GM21515 (cell line): ENCODE measurements at regions not wholly inside any gene's neighbourhood (a gene's known extent, or its start where the extent isn't known, plus 50 kb on each side); places are given as distances from the start of the nearest gene placed in this dataset.

Experiments used
- ATAC-seq: cut with Tn5 transposase; IDR thresholded peaks from one replicate; pipeline ENCODE4 v1.9.1; 2021; ENCODE audit not compliant: unreplicated experiment

DNA sequence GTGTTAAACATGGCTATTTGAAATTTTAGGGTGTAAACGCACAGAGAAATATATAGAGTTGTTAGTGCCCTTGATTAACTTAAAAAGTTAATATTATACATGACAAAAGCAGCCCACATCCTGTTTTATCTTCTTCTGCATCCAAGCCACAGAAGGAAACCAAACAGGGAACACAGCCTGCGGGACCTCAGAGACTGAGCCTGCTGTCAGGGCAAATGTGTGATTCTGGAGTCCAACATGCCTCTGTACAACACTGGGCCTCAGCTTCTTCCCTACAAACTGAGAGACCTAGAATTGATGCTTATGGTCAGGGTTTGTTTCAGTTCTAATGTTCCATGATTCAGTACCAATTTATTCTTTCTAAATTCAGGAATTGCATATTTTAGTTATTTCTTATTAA is 404.7 kb downstream of the FBXO15 start:
- no peak for ATAC-seq

DNA sequence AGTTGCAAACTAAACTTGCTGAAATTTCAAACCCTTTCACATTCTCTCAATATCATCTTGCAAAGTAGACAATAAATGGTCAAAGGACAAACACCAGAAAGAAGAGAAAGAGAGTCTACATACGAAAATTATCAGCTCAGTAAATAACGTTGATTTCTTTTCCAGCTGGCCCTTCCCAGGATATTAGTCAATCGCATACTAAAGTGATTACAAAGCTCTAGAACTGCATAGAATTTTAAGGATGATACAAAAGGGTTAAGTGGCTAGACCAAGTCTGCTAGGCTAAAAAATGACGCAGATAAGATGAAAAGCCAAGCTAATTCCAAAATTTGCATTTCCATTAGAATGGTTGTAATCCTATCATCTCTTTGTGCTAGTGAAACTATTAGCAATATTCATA is 405.7 kb downstream of the FBXO15 start:
- no peak for ATAC-seq

DNA sequence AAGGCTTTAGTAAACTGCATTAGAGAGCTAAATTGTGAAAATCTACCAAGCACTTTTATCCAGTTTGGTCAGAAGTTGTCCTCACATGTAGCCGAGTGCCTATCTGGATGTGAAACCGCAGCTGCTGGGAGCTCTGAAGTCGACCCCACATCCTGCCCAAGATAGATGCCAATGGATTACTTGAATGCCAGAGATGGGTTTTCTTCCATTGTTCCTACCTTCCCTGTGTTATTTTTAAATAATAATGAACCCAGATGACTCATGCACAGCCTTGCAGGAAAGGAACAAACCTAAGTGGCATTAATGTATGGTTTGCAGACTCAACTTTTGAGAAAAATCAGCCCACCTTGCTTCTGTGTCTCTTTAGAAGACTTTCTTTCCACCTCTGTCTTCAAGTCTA is 408.5 kb downstream of the FBXO15 start:
- ATAC-seq, result no peak

DNA sequence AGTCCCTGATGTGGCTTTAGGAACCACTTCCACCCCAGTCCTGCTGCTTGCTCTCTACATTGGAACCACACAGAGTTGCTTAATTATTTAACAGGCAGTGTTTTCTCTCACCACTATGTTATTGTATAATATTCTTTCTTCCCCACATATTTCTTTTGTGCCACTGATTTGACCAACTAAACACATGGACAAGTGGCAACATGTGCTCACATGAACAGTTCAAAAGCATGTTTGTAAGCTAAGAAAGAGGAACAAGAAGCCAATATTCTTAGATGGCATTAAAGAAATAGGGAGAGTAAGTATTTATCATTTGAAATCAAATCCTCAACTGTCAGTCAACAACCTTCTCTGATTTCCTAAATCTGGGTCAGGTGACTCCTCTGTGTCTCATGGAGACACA is 409.6 kb downstream of the FBXO15 start:
- ATAC-seq, result no peak

DNA sequence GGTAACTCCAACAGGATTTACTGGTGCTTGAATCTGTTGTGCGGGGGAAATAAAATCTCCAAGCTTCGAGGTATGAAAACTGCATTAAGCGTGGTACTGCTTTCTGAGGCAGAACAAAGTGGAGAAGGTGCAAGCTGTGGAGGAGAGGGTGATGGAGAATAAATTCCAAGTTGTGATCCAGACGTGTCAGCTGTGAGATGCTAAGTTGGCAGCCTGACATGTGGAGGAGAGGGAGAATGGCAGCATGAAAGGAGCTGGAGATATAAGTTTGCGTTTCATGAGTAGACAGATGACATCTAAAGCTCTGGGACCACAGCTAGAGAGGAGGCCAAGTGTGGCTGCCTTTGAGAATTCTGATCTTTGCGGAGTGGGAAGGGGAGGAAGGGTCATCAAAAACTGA is 411.8 kb downstream of the FBXO15 start:
- no peak for ATAC-seq

DNA sequence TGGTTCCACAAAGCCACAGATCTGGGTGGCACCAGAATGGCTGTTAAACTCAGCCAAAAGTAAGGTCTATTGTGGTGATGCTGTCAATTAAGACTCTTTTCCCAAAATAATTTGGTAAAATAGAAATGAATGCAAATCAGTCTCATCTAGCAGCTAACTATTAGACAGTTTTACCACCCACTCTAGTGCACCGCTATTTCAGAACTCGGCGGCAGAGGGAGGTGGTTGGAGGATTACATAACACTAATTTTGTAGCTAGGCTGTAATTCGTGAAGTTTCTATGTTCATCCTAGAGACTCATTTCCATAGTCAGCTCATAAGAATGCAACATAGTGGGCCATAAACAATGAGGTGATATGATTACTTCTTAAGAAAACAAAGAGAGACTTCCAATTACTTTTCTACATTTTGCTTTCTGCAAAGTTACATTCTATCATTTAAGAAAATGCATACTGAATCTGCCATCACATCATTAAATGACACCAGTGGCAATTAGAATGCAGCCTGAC is 413.8 kb downstream of the FBXO15 start:
- no peak for ATAC-seq

DNA sequence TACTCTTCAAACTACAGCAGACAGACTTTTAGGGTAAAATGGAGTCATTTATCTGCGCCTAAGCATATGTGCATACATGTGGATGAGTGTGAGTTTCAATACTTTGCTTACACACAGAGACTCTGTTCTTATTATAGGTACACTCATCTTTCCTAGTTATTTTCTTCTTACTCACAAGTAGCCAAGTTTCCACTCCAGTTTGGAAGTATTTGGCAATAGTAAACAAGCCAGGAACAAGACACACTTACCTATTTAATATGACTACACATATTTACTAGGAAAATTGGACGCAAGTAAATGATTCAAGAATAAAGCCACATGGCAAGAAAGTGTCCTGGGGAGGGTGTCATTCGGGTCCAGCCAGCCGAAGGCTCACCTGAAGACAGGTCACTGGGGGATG is 414.3 kb downstream of the FBXO15 start:
- ATAC-seq, result no peak

DNA sequence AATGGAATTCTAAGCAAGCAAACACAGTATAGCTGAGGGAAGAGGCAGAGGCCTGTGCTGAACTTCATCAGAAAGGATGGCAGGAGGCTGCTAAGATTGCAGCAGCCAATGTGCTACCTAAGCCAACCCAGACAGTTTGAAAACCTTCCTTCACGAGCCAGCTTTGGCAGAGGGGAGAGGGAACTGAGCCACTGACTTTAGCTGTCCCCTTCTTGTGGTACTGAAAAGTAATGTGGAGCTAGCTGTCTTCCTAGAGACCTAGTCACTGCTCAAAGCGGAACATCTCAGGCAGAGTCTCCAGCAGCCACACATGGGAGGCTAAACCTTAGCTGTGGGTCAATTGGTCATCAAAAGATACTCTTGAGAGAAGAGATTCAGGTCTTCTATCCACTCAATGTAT is 419.0 kb downstream of the FBXO15 start:
- no peak for ATAC-seq

DNA sequence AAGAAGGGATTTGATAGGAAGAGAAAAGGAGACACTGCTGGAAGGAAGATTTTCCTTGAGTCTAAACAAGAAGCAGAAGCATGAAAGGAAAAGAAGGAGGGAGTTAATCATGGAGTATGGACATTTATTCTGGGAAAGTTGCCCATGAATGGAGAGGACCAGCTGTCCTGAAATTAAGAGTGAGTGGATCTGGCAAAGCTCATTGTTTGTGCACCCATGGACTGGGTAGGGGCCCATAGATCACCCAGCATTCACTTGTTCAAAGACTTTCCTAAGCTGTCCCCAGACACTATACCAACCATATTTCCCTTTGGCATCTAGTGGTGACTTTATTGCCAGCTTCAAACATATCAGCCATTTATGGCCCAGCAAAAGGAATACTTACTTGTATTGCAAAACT is 422.7 kb downstream of the FBXO15 start:
- ATAC-seq, result no peak

DNA sequence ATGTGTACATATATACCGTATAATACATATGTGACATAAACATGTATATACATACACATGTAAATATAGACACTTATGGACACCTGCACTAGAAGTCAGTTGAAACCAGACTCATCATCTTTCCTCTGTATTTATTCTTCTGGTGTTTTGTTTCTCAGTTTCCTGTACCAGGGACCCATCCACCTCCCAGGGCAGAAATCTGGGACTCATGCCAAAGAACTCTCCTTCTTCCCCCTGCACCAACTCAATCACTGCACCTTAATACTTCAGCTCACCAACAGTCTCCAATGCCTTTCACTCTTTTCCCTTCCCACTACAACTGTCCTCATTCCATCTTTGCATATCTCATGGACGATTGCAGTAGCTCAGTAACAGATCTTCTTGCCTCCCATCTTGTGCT is 428.0 kb downstream of the FBXO15 start:
- ATAC-seq, result no peak

DNA sequence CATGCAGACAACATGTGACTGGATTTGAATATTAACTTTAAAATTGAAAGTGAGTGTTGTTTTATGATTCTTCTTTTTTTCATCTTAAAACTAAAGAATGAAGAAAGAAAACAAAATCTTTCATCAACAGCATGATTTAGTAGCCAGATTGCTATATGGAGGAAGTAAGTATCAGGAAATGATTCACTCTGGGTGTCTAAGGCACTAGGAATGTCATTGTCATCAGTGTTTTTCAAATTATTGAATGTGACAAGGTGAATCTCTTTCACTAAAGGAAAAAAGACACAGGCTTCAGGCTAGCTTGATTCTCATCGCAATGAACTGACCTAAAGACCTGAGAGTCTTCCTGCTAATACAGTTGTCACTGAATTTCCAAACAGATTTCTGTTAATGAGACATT is 430.1 kb downstream of the FBXO15 start:
- ATAC-seq, result no peak

DNA sequence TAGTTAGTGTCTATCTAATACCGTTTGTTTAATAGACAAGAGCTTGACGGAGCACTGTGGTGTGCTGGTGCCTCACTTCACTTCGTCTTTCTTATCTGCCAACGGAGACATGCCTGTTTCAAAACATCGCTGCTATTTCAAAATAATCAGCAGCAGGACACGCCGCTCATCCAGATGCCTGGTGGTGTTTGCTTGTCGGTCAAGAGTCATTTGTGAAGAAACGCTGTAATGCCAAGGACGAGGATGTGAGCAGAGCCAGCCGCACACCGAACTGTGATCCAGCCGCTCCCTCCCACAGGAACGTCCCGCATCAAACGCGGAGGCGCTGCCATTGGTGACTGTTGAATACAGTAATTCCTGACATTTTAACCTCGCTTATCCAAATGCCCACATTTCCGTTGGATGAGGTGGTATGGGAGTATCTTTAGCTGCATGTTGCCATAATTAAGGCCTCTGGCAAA is 432.4 kb downstream of the FBXO15 start:
- ATAC-seq, result no peak

DNA sequence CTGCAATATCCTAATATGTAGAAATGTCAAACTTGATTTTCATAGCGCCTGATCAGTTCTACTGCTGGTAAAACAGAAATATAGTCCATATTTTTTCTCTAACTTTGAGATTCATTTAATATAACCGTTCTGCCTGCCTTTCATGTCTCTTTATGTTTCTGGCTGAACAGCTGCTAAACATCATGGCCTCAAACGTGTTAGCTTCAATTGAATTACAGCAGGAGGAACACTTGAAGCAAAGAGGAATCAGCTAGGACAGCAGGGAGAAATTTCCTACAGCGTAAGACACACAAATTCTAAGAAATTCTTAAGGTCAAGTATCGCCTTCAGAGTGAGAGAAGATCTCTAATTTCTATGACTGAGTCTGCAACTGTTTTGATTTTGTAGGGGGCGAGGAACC is 433.2 kb downstream of the FBXO15 start:
- no peak for ATAC-seq

DNA sequence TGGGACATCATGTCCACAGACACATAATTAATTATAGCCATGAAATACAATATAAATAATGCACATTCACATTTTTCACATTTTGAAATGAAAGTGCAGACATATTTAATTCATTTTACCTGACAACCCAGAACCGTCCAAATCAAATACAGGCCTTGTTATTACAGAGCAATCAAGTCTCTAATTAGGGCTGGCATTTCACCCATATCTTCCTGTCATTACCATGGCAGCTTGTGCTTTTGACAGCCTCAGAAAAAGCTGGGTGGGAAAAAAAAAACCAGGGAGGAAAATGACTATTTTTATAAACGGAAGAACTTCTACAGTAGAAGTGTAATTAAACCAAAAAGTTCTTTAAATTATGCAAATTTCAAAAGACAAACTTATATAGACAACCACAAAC is 436.4 kb downstream of the FBXO15 start:
- no peak for ATAC-seq

DNA sequence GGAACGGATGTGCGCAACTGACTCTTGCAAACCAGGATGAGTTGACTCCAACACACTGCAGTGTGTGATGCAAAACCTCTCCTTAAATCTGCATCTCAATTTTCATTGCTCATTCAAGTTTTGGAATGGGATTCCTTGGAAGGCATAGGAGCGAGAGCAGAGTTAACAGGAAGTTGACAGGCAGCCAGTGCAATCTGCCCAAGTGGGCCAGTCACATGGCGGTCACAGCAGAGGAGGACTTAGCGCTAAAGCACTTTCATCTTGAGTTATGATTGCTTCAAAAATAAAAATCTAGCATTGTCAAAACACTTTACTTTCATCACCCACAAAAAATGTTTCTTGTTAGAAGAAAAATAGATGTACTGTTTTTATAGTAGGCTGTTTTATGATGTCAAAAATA is 439.0 kb downstream of the FBXO15 start:
- no peak for ATAC-seq

DNA sequence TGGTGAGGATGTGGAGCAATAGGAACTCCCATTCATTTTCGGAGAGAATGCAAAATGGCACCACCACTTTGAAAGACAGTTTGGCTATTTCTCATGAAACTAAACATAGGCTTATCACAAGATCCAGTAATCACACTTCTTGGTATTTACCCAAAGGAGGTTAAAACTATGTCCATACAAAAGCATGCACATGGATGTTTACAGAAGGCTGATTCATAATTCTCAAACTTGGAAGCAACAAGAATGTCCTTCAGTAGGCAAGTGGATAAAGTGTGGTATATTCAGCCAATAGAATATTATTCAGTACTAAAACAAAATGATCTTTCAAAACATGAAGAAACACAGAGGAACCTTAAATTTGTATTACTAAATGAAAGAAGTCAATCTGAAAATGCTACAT is 440.6 kb downstream of the FBXO15 start:
- no peak for ATAC-seq

DNA sequence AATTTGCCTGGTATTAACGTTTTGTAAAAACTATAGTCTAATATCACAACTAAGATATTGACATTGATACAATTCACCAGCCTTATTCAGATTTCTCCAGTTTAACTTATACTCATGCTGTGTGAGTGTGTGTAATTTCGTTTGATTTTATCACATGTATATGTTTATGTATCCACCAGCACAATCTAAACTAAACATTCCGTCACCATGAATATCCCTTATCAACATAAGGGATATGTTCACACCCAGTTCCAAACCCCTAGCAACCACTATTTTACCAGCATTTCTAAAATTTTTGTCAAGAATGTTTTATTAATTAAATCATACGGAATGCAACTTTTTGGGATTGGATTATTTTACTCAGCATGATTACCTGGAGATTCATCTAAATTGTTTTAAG is 450.3 kb downstream of the FBXO15 start:
- ATAC-seq, result no peak

DNA sequence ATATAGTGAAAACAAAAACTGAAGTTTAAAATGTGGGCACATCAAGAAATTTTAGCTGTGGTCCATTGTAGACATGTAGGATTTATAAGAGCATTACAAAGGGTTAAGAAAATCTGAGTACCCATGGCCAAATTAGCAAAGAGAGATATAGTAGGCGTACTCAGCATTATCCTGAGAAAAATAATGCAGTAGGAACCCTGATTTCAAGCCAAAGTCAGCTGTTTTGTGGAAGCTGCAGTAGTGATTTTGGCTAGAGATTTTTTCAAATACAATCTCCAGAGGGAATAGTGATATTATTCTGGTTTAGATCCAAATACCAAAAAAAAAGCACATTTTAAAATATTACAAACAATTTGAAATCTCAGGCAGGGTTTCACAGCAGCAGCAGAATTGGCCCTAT is 450.9 kb downstream of the FBXO15 start:
- ATAC-seq, result no peak

DNA sequence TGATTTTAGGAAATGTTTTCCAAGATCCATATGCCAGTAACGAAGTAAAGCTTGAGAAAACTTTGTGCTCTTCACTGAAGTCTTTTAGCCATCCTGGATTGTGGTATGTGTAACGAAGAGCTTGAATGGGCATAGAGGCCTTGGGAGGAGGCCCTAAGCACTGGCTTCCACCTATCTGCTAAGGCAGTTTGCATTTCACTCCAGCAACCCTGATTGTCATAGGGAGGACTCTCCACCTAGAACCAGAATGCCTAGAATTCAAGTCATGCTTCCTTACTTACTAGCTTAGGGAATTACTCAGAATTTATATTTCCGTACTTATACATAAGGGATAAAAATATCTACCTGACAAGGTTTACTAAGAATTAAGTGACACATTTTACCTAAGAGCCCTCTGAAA is 451.5 kb downstream of the FBXO15 start:
- ATAC-seq, result no peak

DNA sequence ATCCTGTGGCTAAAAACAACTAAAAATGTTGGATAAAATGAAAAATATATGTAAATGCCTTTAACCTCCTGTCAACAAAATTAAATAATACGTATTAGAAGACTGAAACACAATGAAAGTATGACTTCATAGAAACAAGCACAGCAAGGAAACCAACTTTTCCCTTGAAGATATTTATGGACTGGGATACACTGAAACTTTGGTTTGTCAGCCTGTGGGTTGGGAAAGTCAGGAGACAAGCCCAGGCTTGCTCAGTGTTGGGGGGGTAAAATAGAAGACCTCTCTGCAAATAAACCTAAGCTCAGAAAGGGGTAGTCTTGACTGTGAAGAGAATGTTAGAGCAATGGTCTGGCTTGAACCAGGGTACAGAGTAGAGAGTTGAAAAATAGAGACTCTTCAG is 454.5 kb downstream of the FBXO15 start:
- ATAC-seq, result no peak

DNA sequence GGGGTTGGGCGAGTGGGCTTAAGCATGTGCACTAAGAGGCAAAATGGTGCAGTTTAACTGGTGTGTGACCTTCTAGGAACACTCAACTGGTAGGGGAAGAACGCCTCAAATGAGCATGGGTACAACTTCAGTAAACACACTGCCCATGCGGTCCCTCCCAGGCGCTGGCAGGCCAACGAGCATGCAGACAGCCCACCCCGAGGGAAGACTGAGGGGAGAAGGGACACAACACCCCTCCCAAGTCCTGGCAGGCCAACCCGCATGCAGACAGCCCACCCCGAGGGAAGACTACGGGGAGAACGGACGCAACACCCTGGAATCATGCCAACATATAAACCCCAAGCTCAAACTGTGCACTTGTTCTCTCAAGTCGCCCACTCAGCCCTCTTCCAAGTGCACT is 456.0 kb downstream of the FBXO15 start:
- no peak for ATAC-seq

DNA sequence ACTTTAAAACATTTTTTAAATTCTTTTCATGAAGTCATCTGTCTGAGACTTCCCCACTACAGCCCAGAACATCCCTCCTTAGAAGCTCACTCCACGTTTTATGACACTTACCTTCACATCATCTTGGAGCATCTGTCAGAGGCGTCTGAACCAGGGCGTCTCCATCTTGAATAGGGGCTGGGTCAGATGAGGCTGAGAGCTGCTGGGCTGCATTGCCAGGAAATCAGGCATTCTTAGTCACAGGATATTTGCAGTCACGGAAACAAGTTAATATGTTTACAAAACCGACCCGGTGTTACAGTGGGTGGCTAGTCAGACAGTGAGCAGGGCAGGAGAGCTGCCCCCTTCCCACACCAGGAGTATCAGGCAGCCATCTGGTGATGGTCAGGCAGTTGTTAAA is 456.5 kb downstream of the FBXO15 start:
- no peak for ATAC-seq

DNA sequence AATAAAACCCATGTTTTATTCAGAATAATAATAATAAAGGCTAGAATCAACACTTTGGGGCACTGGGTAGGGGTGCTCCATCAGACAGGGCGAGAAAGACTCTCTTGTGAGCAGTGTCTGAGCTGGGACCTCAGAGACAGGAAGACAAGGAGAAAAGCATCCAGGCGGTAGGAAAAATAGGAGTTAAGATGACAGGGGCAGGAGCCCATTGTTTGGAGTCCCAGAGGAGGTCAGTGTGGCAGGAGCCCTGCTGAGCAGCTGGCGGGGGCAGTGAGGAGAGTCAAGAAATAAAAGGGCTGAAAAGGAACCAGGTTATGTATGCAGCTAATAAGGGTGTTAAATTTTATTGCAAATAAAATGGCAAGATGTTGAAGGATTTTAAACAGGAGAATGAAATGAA is 457.4 kb downstream of the FBXO15 start:
- no peak for ATAC-seq
